ENCODE measurements at regions not wholly inside any gene's neighbourhood (a gene's known extent, or its start where the extent isn't known, plus 50 kb on each side); places are given as distances from the start of the nearest gene placed in this dataset.

DNA sequence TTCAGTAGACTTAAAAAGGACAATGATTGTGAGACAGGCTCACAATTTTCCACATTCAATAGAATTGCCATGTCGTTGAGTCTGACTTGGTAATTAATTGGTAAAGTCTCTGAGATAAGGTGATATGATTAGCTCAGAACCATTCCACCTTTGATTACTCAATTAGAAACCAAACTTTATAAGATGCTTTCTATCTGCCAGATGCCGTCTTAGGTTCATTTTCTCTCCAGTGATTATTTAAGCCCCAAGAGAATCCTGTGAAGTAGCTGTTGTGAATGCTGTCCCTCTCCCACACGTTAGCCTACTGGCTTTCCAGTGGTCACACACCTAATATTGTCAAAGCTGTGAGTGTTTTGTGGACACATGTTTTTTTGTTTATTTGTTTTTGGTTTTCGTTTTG is 528.9 kb upstream of the ZNF462 start:
- TF ChIP-seq, protein P1, sequence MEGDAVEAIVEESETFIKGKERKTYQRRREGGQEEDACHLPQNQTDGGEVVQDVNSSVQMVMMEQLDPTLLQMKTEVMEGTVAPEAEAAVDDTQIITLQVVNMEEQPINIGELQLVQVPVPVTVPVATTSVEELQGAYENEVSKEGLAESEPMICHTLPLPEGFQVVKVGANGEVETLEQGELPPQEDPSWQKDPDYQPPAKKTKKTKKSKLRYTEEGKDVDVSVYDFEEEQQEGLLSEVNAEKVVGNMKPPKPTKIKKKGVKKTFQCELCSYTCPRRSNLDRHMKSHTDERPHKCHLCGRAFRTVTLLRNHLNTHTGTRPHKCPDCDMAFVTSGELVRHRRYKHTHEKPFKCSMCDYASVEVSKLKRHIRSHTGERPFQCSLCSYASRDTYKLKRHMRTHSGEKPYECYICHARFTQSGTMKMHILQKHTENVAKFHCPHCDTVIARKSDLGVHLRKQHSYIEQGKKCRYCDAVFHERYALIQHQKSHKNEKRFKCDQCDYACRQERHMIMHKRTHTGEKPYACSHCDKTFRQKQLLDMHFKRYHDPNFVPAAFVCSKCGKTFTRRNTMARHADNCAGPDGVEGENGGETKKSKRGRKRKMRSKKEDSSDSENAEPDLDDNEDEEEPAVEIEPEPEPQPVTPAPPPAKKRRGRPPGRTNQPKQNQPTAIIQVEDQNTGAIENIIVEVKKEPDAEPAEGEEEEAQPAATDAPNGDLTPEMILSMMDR (IDR thresholded peaks at IDR 0.05) = no peak
- no peak for TF ChIP-seq POLR2A (IDR thresholded peaks at IDR 0.05)
